ENCODE measurements at regions not wholly inside any gene's neighbourhood (a gene's known extent, or its start where the extent isn't known, plus 50 kb on each side); places are given as distances from the start of the nearest gene placed in this dataset.

DNA sequence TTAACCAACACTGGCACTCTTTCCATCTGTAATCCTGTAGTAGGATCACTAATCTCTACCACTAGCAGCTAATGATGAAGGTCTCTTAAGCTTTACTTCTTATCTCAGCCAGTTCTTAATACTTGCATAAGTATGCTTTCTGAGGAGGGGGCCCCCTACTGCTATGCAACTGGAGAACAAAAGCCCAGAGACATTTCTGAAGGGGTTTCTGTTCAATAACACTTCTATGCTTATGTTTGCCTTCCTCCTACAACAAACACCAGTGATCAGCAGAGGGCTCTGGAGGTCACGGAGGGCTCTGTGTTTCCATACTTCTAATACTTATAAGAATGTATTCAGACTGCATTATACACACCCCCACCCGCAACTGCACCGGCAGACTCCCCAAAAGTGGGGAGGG is 215.8 kb downstream of the BARHL2 start:
- TF ChIP-seq, protein P1, sequence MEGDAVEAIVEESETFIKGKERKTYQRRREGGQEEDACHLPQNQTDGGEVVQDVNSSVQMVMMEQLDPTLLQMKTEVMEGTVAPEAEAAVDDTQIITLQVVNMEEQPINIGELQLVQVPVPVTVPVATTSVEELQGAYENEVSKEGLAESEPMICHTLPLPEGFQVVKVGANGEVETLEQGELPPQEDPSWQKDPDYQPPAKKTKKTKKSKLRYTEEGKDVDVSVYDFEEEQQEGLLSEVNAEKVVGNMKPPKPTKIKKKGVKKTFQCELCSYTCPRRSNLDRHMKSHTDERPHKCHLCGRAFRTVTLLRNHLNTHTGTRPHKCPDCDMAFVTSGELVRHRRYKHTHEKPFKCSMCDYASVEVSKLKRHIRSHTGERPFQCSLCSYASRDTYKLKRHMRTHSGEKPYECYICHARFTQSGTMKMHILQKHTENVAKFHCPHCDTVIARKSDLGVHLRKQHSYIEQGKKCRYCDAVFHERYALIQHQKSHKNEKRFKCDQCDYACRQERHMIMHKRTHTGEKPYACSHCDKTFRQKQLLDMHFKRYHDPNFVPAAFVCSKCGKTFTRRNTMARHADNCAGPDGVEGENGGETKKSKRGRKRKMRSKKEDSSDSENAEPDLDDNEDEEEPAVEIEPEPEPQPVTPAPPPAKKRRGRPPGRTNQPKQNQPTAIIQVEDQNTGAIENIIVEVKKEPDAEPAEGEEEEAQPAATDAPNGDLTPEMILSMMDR (IDR thresholded peaks at IDR 0.05) = no peak

GRCh38 chr1:90494748-90495282 is 222.3 kb downstream of the BARHL2 start:
- TF ChIP-seq, protein P1 (IDR thresholded peaks at IDR 0.05) = no peak

DNA sequence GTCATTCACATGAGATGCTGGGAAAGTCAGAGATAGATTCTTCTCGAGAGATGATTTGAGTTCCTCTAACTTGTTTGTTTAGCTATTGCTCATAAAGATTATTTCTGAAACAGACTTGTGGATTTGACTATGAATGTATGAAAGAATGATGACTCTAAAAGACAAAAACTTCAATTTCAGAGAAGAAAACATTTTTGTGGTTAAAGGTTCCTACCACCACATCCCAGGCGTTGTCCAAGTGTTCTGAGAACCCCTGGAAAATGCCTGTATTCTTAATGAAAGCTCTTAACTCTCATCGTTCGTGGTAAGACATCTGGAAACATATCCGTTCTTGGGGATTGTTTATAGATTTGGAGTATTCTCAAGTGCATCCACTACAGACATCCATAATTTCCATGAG is 228.7 kb downstream of the BARHL2 start:
- TF ChIP-seq, protein P1 (IDR thresholded peaks at IDR 0.05) = no peak

- TF ChIP-seq, protein P1 (IDR thresholded peaks at IDR 0.05) = no peak
Measured at GRCh38 chr1:90486996-90487395, 230.1 kb downstream of the BARHL2 start.

GRCh38 chr1:90486134-90486824 is 230.8 kb downstream of the BARHL2 start:
- TF ChIP-seq, protein P1 (IDR thresholded peaks at IDR 0.05) = no peak

DNA sequence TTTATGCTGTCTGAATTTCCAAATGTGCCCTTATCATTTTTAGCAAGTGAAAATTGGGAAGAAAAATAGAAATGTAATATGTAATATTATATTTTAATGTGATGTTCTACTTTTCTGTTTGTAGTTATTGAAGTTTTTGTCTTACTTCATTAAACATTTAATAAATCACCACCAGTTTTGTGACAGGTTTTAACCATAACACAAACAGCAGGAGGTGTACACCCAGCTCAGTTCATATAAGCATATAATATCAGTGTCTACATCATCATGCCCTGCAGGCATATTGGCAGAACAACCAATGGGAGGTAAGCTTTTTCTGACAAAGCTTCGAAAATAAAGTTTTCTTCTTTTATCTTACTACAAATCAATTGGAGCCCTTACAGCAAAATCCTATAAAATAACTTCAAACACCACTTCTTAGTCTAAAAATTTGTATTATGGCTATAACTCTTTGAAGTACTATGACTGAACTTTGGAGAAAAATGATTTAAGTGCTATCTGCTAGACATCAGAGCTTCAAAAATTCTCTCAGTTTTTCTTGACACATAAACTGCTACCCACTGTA is 236.7 kb downstream of the BARHL2 start:
- TF ChIP-seq, protein P1 (IDR thresholded peaks at IDR 0.05) = no peak

GRCh38 chr1:90476994-90477393 is 240.1 kb downstream of the BARHL2 start:
- TF ChIP-seq, protein P1 (IDR thresholded peaks at IDR 0.05) = no peak
